CD4-positive, alpha-beta T cell treated with Interleukin-2 at 100 ng/mL for 4 hours (primary cell): ENCODE measurements at regions not wholly inside any gene's neighbourhood (a gene's known extent, or its start where the extent isn't known, plus 50 kb on each side); places are given as distances from the start of the nearest gene placed in this dataset.

Experiments used
- DNase-seq: peaks from one replicate; pipeline ENCODE4 v3.0.0-alpha.2; 2020; ENCODE audit warnings: low spot score

DNA sequence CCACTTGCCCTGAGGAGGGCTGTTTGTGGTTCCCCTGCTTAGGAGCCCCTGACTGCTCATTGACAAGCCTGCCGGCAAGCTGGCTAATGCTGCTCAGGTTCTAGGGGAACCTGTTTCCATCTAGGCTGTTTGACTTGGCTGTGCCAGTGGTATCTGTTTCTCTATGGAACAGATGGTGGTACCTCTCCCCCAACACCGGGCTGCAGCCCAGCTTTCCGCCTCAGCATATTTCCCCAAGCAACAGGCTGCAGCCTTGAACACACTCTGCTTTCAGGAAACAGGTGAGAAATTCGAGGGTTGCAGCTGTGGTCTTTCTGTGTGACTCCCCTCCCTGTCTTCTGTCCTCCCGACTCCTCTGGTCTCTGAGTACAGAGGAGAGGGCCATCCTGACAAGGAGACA, 132.3 kb downstream of the TMEM132E start:
- no peak for DNase-seq

DNA sequence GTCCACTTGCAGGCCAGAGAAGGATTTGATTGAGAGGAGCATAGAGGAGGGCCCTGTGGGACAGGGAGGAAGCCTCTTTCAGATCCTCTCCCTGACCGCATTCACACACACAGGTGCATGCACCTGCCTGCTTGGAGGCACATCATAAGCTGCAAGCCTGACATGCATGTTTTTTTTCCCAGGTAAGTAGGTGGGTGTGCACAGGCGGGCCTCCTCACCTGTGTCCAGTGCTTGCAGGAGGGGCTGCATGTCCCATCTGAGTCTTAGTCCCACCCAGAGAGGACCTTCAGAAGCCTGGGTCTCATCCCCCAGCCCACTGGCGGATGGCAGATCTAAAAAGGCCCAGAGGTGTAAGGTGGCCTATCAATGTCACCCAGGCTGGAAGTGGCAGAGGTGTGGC, 130.8 kb downstream of the TMEM132E start:
- no peak for DNase-seq

DNA sequence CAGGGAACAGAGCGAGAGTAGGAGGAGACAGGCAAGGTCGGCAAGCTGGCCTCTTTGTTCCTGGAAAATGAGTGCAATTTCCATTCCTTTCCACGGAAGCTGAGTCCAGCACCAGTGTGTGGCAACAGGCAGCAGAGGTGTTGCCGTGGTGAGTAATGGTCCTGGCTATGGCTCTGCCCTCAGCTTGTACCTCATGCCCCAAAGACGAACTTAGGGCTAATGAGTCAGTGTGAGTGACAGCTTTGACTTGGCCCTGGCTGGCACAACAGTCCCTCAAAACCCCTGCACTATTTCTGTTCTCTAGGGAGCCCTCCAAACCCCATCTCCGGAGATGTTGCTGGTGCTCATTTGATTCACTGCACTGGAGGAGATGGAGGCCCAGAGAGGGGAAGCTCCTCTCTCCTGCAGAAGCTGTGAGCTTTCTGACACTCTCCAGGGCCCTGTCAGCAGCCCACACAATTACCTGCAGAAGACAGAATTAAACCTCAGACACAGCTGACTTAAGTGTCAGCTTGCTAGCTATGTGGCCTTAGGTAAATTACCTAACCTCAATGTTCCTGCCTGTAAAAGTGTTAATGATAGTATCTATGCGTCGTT, 129.9 kb downstream of the TMEM132E start:
- no peak for DNase-seq

DNA sequence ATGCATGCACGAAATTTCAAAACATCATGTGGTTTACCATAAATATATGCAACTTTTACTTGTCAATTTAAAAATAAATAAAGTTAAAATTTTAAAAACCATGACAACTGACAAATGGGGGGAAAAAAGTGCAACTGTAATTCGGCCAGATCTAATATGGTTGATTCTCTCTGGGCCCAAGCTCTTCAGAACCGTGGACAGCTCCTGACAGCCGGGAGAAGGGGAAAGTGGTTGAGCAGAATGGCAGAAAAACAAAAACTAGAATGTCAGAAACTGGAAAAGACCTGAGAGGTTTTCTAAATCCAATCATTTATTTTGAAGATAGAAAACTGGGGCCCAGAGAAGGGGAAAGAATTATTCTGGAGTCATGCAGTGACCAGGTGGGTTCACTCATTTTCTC, 126.6 kb downstream of the TMEM132E start:
- no peak for DNase-seq

DNA sequence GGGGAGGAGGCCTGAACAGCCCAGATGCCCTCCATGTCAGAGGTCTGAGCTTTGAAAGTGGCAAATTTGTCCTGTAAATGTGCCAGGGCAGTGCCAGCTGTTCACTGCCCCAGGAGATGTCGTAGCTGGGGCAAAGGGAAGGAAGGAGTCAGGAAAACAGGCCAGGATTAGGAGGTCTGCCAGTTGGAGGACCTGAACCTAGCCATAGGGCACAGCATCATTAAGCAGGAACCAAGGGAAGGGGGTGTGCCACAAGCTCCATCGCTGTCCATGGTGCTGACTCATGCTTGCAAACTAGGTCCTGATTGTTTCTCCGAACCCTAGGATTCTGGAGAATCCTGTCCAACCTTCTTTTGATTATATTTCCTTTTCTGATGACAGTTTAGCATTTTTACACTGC, 124.2 kb downstream of the TMEM132E start:
- DNase-seq: no peak

DNA sequence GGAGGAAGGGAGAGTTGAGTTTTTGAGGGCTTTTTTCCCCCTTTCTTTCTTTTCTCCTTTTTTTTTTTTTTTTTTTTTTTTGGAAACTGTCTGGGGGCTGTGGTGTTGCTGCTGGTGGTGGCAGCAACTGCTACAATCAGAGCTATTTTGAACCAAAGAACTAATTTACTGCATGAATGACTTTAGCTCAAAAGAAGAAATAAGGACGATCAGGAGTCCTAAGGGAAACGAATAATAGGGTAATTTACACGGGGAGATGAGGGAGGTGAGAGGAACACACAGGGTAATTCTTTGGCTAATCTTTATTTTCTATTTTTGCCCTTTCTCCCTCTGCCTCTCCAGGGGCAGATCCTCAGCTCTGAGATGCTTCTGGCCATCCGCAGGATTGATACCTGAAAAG, 119.8 kb downstream of the TMEM132E start:
- DNase-seq: no peak

DNA sequence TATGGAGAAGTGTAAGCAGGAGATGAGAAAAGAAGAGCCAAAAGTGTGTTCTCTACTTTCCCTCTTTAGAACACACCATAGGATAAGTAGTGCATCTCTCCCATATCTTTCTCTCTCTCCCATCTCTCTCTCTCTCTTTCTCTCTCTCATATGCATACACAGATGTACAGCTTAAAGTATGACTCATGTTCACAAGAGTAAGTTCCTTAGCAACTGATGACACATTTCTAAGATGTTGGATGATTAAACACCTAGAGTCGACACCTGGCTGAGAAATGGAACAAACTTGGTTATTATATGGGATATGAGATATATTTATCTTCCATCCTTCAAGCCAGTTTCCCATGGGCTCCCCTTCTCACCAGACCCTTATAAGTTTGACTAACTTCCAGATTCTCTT, 113.5 kb downstream of the TMEM132E start:
- DNase-seq: no peak
